Endothelial cell of hepatic sinusoid (primary cell): ENCODE measurements at regions not wholly inside any gene's neighbourhood (a gene's known extent, or its start where the extent isn't known, plus 50 kb on each side); places are given as distances from the start of the nearest gene placed in this dataset.
"Not testable (repeated sequence)": the region's sequence is repeated elsewhere in the genome, so short reads cannot be mapped to it uniquely, and the experiment has no call there.

Experiments
- in situ Hi-C: cut with HindIII; loops from 2 replicates; pipeline ENCODE4 v1.10.0; 2017; ENCODE audit warnings: low sequenced_read_pairs

DNA sequence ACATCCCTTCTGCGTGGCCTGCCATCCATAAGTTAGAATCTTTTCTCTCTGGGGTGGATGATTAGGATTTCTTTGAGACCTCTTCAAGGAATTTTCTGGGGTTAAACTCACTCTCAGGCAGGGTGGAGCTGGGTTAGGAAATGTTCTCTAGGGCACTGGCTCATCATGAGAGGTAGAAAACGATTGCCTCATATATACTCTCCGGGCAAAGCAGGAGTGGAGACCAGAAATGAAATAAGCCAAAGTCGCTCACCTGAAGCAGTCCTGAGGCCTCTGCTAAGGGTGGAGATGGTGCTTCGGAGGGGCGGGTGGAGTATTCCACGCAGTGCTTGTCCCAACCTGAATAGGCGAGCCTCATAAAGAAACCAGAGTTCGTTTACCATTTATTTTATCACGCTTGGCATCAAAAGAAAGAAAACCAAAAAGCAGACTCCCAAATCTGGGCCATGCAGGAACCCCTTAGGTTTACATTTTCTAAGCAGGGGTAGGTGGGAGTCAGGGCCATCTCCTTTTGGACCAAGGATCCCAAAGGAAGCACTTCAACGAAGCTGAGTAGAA, 249.3 kb upstream of the MEIS1 start:
- in situ Hi-C loops: no loop called here

DNA sequence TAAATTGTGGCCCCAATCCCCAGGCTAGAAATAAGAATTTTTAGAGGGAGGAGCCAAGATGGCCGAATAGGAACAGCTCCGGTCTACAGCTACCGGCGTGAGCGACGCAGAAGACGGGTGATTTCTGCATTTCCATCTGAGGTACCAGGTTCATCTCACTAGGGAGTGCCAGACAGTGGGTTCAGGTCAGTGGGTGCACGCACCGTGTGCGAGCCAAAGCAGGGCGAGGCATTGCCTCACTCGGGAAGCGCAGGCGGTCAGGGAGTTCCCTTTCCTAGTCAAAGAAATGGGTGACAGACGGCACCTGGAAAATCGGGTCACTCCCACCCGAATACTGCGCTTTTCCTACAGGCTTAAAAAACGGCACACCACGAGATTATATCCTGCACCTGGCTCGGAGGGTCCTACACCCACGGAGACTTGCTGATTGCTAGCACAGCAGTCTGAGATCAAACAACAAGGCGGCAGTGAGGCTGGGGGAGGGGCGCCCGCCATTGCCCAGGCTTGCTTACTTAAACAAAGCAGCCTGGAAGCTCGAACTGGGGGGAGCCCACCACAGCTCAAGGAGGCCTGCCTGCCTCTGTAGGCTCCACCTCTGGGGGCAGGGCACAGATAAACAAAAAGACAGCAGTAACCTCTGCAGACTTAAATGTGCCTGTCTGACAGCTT, 257.7 kb upstream of the MEIS1 start:
- in situ Hi-C loops: not testable (repeated sequence)

DNA sequence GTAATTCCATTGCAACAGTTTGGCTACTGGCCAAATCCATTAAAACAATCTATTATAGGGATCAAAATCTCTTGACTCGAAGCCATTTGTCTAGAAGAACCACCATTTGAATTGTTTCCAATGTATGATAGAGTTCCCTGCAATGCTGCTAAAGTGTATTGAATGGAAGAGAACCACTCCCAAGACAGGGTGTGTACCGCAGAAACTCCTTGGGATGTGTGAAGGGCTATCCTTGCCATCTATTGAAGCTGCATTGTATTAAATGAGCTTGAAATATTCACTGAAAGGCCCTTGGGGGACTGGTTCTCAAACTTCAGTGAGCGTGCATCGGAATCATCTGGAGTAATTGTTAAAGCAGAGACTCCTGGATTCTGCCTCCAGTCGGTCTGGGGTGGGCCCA, 260.4 kb upstream of the MEIS1 start:
- in situ Hi-C loops: no loop called here

DNA sequence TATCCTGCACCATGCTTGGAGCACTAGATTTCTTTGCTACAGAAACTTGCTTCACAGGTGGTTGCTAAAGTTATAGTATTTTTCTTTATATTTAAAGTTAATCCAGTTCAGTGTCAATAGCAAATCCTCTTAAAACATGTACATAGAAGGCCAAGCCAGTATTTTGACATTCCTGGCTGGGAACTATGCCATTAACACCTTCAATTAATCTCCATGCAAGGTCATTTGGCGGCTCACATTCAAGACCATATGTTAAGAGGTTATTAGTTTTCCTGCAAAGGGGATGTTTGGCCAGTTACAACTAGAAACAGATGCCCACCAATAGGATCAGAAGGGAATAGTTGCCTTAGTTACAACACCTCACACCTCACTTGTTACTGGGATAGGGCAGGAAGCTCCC, 261.3 kb upstream of the MEIS1 start:
- in situ Hi-C loops: no loop called here

- in situ Hi-C loops: no loop called here
These were observed 263.4 kb upstream of the MEIS1 start for GRCh38 chr2:66171530-66171929.

GRCh38 chr2:66170744-66171330, 264.1 kb upstream of the MEIS1 start:
- in situ Hi-C loops: no loop called here

GRCh38 chr2:66169076-66169475, 265.8 kb upstream of the MEIS1 start:
- in situ Hi-C loops: no loop called here

GRCh38 chr2:66164470-66164869, 270.5 kb upstream of the MEIS1 start:
- in situ Hi-C loops: no loop called here

- in situ Hi-C loops: loop anchor here (5.0 kb wide), 1 partner anchor 44 kb away; no protein-coding TSS in a partner anchor
These were observed 278.8 kb upstream of the MEIS1 start for GRCh38 chr2:66156171-66156570.

DNA sequence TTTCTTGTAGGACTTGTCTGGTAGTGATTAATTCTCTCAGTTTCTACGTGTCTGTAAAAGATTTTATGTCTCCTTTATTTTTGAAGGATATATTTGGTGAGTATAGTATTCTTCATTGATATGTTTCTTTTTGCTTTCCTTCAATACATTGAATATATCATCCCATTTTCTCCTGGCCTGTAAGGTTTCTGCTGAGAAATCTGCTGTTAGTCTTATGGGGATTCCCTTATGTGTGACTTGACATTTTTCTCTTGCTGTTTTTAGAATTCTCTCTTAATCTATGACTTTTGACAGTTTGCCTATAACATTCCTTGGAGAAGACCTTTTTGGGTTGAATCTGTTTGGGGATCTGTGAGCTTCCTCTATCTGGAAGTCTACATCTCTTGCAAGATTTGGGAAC, 281.0 kb upstream of the MEIS1 start:
- in situ Hi-C loops: no loop called here

GRCh38 chr2:66145490-66145889, 289.4 kb upstream of the MEIS1 start:
- in situ Hi-C loops: loop anchor here (5.0 kb wide), 1 partner anchor 107 kb away; no protein-coding TSS in a partner anchor

GRCh38 chr2:66144324-66144723, 290.6 kb upstream of the MEIS1 start:
- in situ Hi-C loops: not testable (repeated sequence)

DNA sequence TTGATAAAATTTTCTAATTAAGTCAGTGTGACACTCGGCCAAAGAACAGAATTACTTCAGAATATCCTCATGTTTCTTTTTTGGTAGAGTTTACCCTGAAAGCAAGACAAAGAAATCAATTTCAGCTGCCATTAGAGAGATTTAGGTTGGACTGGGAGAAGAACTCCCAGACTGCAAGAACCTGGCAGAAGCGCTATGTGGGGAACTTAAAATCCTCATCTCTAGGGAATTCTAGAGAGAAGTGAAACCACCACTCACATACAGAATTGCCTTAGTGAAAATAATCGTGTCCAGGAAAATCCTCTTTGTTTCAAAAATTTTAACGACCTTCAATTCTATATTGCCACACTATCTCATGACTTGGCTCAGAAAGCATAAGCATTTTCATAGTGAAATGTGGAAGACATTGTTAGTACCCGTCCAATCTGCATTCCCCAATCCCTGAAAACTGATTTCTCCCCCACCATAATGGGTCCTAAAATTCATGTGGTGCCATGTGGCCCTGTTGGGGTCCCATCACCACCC, 297.3 kb upstream of the MEIS1 start:
- in situ Hi-C loops: no loop called here

DNA sequence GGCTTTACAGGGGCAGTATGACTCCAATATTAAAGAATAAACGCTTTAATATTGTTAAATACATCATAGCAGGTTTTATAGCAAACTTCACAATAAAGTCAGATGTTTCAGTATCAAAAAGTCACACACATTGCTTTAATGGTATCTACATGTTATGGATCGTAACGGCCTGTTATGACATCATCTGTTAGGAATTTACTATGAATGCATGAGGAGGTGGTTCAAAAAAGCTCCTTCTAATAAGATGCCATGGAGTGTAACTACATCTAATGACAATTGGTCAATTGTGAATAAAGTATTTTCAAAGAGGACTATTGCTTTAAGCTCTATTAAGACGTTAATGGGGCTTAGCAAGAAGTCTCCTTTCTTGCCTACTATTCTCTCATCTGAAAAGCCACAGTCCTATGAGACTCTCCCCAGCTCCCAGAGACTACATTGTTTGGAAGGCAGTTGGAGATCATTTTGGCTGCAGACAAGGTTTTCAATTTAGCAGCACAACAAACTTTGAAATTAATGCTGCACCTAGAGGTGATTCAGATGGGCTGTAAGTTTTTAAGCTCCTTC, 300.7 kb upstream of the MEIS1 start:
- in situ Hi-C loops: no loop called here

- in situ Hi-C loops: no loop called here
These were observed 307.3 kb upstream of the MEIS1 start for GRCh38 chr2:66127656-66128055.

GRCh38 chr2:66127061-66127460, 307.9 kb upstream of the MEIS1 start:
- in situ Hi-C loops: no loop called here

DNA sequence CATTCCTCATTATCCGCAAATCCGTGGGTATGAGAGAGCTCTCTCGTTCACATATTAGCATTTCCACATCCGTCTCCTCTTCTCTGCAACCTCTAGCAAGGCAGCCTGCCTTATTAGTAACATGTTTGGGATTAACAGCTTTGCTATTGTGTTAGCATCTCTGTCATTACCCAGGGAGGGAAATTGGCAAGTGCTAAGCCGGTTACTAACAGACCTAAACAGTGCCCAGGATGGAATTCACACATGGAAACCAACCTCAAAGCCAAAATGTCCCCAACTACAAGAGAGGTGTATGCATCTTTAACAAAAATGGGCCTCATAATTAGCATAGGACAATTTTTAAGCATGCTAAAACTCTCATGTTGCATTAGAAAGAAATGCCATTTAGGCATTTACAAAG, 309.0 kb upstream of the MEIS1 start:
- in situ Hi-C loops: no loop called here

GRCh38 chr2:66122516-66122915, 312.4 kb upstream of the MEIS1 start:
- in situ Hi-C loops: no loop called here

DNA sequence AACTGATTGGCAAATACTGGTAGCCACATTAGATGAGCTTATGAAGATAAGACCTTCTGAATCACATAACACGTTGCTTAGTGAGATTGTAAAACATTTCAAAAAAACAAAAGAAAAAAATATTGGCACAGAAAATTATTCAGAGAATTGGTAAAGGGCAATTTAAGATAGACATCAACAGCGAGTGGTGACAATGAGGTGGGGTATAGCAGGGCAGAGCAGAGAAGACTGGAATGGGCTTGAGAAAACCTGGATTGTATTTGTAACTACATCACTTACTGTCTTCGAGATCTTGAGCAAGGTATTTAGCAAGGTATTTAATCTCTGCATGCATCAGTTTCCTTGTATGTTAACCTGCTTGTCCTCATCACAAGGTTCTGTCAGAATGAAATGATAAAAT, 313.0 kb upstream of the MEIS1 start:
- in situ Hi-C loops: no loop called here

- in situ Hi-C loops: loop anchor here (5.0 kb wide), 1 partner anchor 43 kb away; no protein-coding TSS in a partner anchor
These were observed 320.8 kb upstream of the MEIS1 start for GRCh38 chr2:66113988-66114625.

GRCh38 chr2:66111706-66112105, 323.2 kb upstream of the MEIS1 start:
- in situ Hi-C loops: loop anchor here (5.0 kb wide), 1 partner anchor 46 kb away; no protein-coding TSS in a partner anchor
